Activated CD8-positive, alpha-beta memory T cell treated with anti-CD3 and anti-CD28 coated beads, Interleukin-2, amount 50 U/mL, for 48 hours (primary cell): ENCODE measurements at regions not wholly inside any gene's neighbourhood (a gene's known extent, or its start where the extent isn't known, plus 50 kb on each side); places are given as distances from the start of the nearest gene placed in this dataset.

Experiments used
- DNase-seq: peaks from one replicate; pipeline ENCODE4 v3.0.0-alpha.2; 2020

GRCh38 chr2:12300019-12300602 is 416.6 kb upstream of the TRIB2 start:
- DNase-seq = no peak

- DNase-seq = no peak
Observed at GRCh38 chr2:12300927-12301326, 415.8 kb upstream of the TRIB2 start.

GRCh38 chr2:12302140-12302539 is 414.6 kb upstream of the TRIB2 start:
- DNase-seq = no peak

- DNase-seq = no peak
Observed at GRCh38 chr2:12302691-12303090, 414.0 kb upstream of the TRIB2 start.

GRCh38 chr2:12303181-12304030 is 413.3 kb upstream of the TRIB2 start:
- DNase-seq = no peak

- DNase-seq = no peak
Observed at GRCh38 chr2:12304564-12305171, 412.1 kb upstream of the TRIB2 start.

- DNase-seq = no peak
Observed at GRCh38 chr2:12305931-12306330, 410.8 kb upstream of the TRIB2 start.

GRCh38 chr2:12310399-12310798 is 406.3 kb upstream of the TRIB2 start:
- DNase-seq = no peak

GRCh38 chr2:12313445-12314126 is 403.1 kb upstream of the TRIB2 start:
- DNase-seq = no peak

GRCh38 chr2:12314127-12314760 is 402.5 kb upstream of the TRIB2 start:
- DNase-seq = no peak

GRCh38 chr2:12315224-12315623 is 401.5 kb upstream of the TRIB2 start:
- no peak for DNase-seq

- DNase-seq = no peak
Observed at GRCh38 chr2:12316476-12316875, 400.3 kb upstream of the TRIB2 start.

GRCh38 chr2:12317286-12317685 is 399.4 kb upstream of the TRIB2 start:
- no peak for DNase-seq

- DNase-seq = no peak
Observed at GRCh38 chr2:12317814-12318426, 398.8 kb upstream of the TRIB2 start.

- DNase-seq = no peak
Observed at GRCh38 chr2:12318427-12319057, 398.2 kb upstream of the TRIB2 start.

GRCh38 chr2:12320027-12320734 is 396.6 kb upstream of the TRIB2 start:
- DNase-seq = no peak

- no peak for DNase-seq
Observed at GRCh38 chr2:12320991-12321641, 395.6 kb upstream of the TRIB2 start.

GRCh38 chr2:12321886-12322285 is 394.9 kb upstream of the TRIB2 start:
- DNase-seq = no peak

GRCh38 chr2:12325806-12326205 is 390.9 kb upstream of the TRIB2 start:
- no peak for DNase-seq

- DNase-seq = no peak
Observed at GRCh38 chr2:12326449-12327190, 390.1 kb upstream of the TRIB2 start.
